ENCODE measurements at regions not wholly inside any gene's neighbourhood (a gene's known extent, or its start where the extent isn't known, plus 50 kb on each side); places are given as distances from the start of the nearest gene placed in this dataset.

- TF ChIP-seq CTCF (IDR thresholded peaks at IDR 0.05; ENCODE audit: low read length) (no peak), EZH2 (IDR thresholded peaks at IDR 0.05; ENCODE audit: borderline replicate concordance, low read length) (no peak)
Measured at GRCh38 chr12:94025756-94026155, 122.6 kb upstream of the PLXNC1 start.
